MCF 10A (cell line): ENCODE measurements at regions not wholly inside any gene's neighbourhood (a gene's known extent, or its start where the extent isn't known, plus 50 kb on each side); places are given as distances from the start of the nearest gene placed in this dataset.

ENCODE experiments used
- BruUV-seq: library from RNA; stranded (reverse); fragments of 400-500 nt; replicated peaks from 2 replicates; lab custom pipeline; 2021; lab: Mats Ljungman, UMichigan
- CTCF ChIA-PET: fragments of 300-600 bp; sonication (Branson Sonifier 250); formaldehyde crosslinking; extraction: SDS; loops from one replicate; lab custom pipeline; 2021; ENCODE audit warnings: antibody characterized with exemption, inconsistent platforms; lab: Yijun Ruan, JAX
- POLR2A ChIA-PET: fragments of 300-600, 350-650 bp; sonication (Branson Sonifier 250); formaldehyde crosslinking; extraction: SDS; loops from one replicate; lab custom pipeline; 2020; ENCODE audit warnings: antibody characterized with exemption, inconsistent platforms; lab: Yijun Ruan, JAX
- DNase-seq: peaks from one replicate; pipeline ENCODE4 v3.0.0-alpha.2; 2018; ENCODE audit not compliant: unreplicated experiment
- H3K27ac Mint-ChIP-seq: one replicate; pipeline ENCODE4 v1.8.0; 2022; ENCODE audit warnings: mild to moderate bottlenecking, low read depth, mixed read lengths; ENCODE audit not compliant: unreplicated experiment
- H3K27me3 Mint-ChIP-seq: one replicate; pipeline ENCODE4 v1.8.0; 2022; ENCODE audit warnings: mixed read lengths; ENCODE audit not compliant: insufficient read depth, unreplicated experiment
- H3K36me3 Mint-ChIP-seq: one replicate; pipeline ENCODE4 v1.8.0; 2022; ENCODE audit warnings: mild to moderate bottlenecking, moderate library complexity, mixed read lengths; ENCODE audit not compliant: insufficient read depth, unreplicated experiment
- H3K4me1 Mint-ChIP-seq: one replicate; pipeline ENCODE4 v1.8.0; 2022; ENCODE audit warnings: mixed read lengths; ENCODE audit not compliant: insufficient read depth, unreplicated experiment
- H3K4me3 Mint-ChIP-seq: one replicate; pipeline ENCODE4 v1.8.0; 2022; ENCODE audit warnings: mild to moderate bottlenecking, moderate library complexity, mixed read lengths; ENCODE audit not compliant: unreplicated experiment
- H3K9me3 Mint-ChIP-seq: one replicate; pipeline ENCODE4 v1.8.0; 2022; ENCODE audit warnings: mixed read lengths; ENCODE audit not compliant: unreplicated experiment
- CTCF ChIP-seq: fragments of 200-600 bp; IDR thresholded peaks from one replicate; pipeline ENCODE4 v1.8.0; 2022; ENCODE audit warnings: antibody characterized with exemption, mild to moderate bottlenecking; ENCODE audit not compliant: unreplicated experiment
- intact Hi-C: fragments of 100-400 bp; cut with micrococcal nuclease; formaldehyde crosslinking; loops from 2 replicates; pipeline ENCODE4 v1.14.1; 2022

DNA sequence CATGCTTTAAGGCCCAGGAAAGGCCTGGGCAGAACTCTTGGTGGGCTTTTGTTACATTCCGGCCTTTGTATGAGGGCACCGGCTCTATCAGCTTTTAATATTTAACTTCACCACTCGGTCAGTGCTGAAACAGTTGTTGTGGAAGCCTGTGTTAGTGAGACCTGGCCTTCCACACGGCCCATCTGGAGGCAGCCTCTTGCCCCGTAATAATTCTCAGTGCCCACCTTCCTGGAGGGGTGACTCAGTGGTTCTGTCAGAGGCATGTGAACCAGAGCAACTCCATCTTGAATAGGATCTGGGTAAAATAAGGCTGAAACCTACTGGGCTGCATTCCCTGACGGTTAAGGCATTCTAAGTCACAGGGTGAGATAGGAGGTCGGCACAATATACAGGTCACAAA is 162.0 kb upstream of the STS start:
- TF ChIP-seq CTCF, result no peak
- no peaks in the 10 kb centered on the region for H3K27me3 Mint-ChIP-seq
- DNase-seq, result no peak
- no peak overlapping the region for H3K27ac Mint-ChIP-seq
- intact Hi-C loops, result no loop called here
- no TSS peak for BruUV-seq
- no peak overlapping the region for H3K4me3 Mint-ChIP-seq
- CTCF ChIA-PET, result no interaction called here
- peaks cover 8% of the 10 kb centered on the region for H3K9me3 Mint-ChIP-seq
- H3K36me3 Mint-ChIP-seq, result no peaks in the 10 kb centered on the region
- POLR2A ChIA-PET, result no interaction called here
- H3K4me1 Mint-ChIP-seq, result no peaks in the 10 kb centered on the region

DNA sequence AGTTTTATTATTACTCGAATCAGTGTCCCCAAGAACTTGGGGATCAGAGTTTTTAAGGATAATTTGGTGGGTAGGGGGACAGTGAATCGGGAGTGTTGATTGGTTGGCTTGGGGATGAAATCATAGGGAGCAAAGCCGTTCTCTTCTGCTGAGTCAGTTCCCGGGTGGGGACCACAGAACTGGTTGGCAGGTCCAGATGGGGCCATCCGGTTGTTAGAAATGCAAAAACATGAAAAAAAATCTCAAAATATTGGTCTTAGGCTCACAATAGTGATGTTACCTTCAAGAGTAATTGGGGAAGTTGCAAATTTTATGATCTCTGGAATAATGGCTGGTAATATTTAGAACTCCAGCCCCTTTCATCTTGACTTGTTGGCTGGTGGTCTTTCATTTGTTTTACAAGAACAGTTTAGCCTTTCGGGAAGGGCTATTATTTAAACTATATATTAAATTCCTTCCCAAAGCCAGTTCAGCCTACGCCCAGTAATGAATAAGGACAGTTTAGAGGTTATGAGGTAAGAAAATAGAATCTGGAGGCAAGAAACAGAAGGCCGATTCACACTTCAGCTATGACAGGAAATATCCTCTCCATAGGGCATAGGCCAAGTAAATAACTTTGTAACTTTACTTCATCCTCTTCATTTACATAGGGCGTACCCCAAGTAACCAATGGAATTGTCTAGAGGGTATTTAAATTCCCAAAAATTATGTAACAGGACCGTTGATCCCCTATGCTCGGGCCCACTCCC is 164.1 kb upstream of the STS start:
- no peak for DNase-seq
- Mint-ChIP-seq H3K9me3 (peaks cover 13% of the 10 kb centered on the region), H3K27me3 (no peaks in the 10 kb centered on the region), H3K36me3 (no peaks in the 10 kb centered on the region), H3K4me1 (no peaks in the 10 kb centered on the region), H3K27ac (no peak overlapping the region), H3K4me3 (peak overlapping the region; percentile 22)
- intact Hi-C loops, result no loop called here
- CTCF ChIA-PET, result no interaction called here
- TF ChIP-seq CTCF, result no peak
- POLR2A ChIA-PET, result interaction anchor here (0.6 kb wide), 1 partner anchor 872 kb away, joined by 3 read pairs; no protein-coding TSS in a partner anchor
- BruUV-seq, result no TSS peak

- no TSS peak for BruUV-seq
- intact Hi-C loops, result no loop called here
- H3K4me3 Mint-ChIP-seq, result no peak overlapping the region
- ChIA-PET POLR2A (no interaction called here), CTCF (interaction anchor here (0.6 kb wide), 1 partner anchor 780 kb away, joined by 3 read pairs; no protein-coding TSS in a partner anchor)
- H3K4me1 Mint-ChIP-seq, result no peaks in the 10 kb centered on the region
- no peak for TF ChIP-seq CTCF
- no peak overlapping the region for H3K27ac Mint-ChIP-seq
- H3K36me3 Mint-ChIP-seq, result no peaks in the 10 kb centered on the region
- no peak for DNase-seq
- no peaks in the 10 kb centered on the region for H3K27me3 Mint-ChIP-seq
- peaks cover 13% of the 10 kb centered on the region for H3K9me3 Mint-ChIP-seq
These were observed 165.7 kb upstream of the STS start for GRCh38 chrX:6981718-6982406.

GRCh38 chrX:6980981-6981380 is 166.5 kb upstream of the STS start:
- Mint-ChIP-seq H3K9me3 (peaks cover 13% of the 10 kb centered on the region), H3K4me3 (no peak overlapping the region), H3K36me3 (no peaks in the 10 kb centered on the region), H3K27me3 (no peaks in the 10 kb centered on the region), H3K4me1 (no peaks in the 10 kb centered on the region), H3K27ac (no peak overlapping the region)
- no TSS peak for BruUV-seq
- no peak for TF ChIP-seq CTCF
- intact Hi-C loops, result no loop called here
- no peak for DNase-seq
- POLR2A ChIA-PET, result no interaction called here
- CTCF ChIA-PET, result no interaction called here
